Fibroblast of skin of right biceps (primary cell): ENCODE measurements at regions not wholly inside any gene's neighbourhood (a gene's known extent, or its start where the extent isn't known, plus 50 kb on each side); places are given as distances from the start of the nearest gene placed in this dataset.
"Not testable (repeated sequence)": the region's sequence is repeated elsewhere in the genome, so short reads cannot be mapped to it uniquely, and the experiment has no call there.

ENCODE experiments used
- DNase-seq: peaks from one replicate; pipeline ENCODE4 v3.0.0-alpha.2; 2013

DNA sequence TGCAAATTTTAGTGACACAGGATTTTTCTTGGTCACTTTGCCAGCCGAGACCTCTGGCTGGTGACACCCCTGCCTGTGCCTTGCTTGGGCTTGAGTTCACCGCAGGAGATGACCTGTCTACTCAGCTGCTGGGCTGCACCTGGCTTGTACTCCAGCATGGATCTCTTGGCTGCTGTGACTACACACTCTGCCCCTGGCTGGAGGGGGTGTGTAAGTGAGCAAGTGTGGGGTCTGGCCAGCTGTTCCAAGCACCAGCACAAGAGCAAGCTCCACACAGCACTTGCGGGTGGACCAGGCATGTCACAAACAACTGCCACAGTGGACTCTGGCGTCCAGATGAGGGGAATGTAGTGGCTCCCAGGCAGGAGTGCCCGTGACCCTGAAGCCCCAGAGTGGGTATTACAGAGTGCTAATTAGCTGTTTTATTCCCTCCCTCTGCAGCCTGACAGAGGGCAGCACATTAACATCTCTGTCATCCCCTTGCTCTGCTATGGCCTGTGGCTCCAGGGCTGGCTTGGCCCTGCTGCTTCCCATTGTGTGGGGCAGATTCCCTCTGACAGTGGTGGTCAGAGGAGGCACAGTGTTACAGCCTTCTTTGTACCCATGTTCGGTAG is 1387.2 kb downstream of the OLFM4 start:
- no peak for DNase-seq

GRCh38 chr13:54422946-54423345 is 1394.3 kb downstream of the OLFM4 start:
- DNase-seq = not testable (repeated sequence)

GRCh38 chr13:54424344-54424743 is 1395.7 kb downstream of the OLFM4 start:
- DNase-seq = no peak

GRCh38 chr13:54433493-54434206 is 1405.0 kb downstream of the OLFM4 start:
- no peak for DNase-seq

DNA sequence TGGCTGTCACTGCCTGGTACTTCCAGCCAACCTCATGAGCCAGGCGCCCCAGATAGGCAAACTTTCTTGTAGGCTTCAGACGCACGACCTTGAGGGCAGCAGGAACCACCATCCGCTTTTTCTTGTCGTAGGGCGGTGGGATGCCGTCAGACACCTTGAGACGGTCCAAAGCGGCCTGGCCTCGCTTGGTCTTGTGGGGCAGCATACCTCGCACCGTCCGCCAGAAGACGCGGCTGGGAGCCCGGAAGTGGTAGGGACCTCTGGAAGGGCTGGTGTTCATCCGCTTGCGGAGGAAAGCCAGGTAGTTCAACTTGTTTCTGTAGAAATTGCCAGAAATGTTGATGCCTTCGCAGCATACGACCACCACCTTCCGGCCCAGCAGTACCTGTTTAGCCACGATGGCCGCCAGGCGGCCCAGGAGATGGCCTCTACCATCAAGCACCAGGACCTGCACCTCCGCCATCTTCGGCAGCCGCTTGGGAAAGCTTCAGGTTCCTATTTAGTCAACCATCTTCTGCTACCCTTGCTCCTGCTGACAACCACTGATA is 1412.3 kb downstream of the OLFM4 start:
- not testable (repeated sequence) for DNase-seq

GRCh38 chr13:54445453-54445852 is 1416.8 kb downstream of the OLFM4 start:
- no peak for DNase-seq

DNA sequence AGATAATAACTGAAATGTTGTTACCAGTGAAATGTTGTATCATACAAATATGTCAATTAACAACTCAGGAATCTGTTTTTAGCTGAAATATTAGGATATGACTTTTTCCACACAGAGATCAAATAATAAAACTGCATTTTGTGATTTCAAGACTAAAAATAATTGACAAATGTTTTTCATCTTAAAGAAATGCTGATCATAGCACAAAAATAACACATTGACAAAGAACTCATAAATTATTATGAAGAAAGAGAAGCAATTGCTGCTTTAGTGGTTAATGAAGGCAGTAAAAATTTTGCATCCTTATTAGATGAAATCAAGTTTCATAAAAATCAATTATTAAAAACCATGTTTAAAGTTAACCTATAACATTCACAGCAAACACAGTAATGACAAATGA is 1417.3 kb downstream of the OLFM4 start:
- no peak for DNase-seq

DNA sequence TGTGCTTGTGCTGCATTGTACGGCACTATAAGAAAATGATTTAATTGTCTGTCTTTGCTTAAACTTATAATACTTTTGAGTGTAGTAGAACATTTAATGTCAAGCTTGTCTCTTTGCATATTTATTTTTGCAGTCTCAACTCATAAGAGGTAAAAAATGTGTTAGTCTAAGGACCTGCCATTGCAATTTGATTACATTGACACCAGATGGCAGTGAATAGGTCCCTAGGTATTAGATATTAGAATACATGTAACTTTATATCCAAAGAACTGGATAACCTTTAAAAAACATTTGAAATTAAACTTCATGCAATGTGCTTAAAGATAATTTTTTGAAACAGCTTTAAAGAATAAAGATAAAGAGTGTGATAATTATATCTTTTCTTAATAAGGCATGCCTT is 1421.3 kb downstream of the OLFM4 start:
- DNase-seq = no peak

- no peak for DNase-seq
These were observed 1455.6 kb downstream of the OLFM4 start for GRCh38 chr13:54484166-54484565.

- no peak for DNase-seq
These were observed 1458.0 kb downstream of the OLFM4 start for GRCh38 chr13:54486421-54487166.

- no peak for DNase-seq
These were observed 1460.7 kb downstream of the OLFM4 start for GRCh38 chr13:54489359-54489758.

GRCh38 chr13:54492995-54493394 is 1464.4 kb downstream of the OLFM4 start:
- DNase-seq = no peak

GRCh38 chr13:54511366-54511765 is 1482.8 kb downstream of the OLFM4 start:
- DNase-seq = no peak

DNA sequence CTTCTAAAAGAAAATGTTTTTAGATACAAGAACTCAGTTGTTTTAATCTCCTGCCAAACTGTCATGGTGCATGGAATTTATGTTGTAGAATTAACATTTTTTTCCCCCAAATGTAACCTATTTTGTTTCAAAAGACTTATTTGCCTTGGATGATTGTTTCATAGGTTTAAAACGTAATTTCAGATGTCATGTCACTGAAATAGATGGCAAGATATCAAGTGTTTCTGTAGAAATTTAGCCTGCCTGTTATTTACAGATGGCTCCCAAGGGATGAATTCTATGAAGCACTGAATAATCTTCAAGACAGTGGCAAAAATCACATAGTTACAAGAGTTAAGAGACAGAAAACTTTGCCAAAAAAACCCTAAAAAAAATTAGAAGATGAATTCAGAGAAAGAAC is 1484.6 kb downstream of the OLFM4 start:
- no peak for DNase-seq

GRCh38 chr13:54536112-54536511 is 1507.5 kb downstream of the OLFM4 start:
- peak; percentile 4 for DNase-seq

DNA sequence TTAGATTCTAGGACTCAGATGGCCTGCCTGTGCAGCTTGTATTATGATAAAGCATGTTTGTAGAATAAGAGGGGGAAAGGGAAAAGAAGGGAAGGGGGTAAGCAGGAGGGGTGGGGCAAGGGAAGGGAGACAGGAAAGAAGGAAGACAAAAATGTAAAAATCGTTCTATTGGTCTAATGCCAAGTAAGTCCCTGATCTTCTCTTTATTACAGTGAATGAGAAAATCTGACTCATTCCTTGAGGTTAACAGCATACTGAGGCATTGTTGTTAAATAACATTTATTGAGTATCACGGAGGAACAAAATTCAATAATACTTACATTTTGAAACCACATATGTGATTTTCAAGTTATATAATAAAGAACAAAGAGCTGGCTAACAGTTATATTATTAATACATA is 1534.7 kb downstream of the OLFM4 start:
- DNase-seq = no peak

DNA sequence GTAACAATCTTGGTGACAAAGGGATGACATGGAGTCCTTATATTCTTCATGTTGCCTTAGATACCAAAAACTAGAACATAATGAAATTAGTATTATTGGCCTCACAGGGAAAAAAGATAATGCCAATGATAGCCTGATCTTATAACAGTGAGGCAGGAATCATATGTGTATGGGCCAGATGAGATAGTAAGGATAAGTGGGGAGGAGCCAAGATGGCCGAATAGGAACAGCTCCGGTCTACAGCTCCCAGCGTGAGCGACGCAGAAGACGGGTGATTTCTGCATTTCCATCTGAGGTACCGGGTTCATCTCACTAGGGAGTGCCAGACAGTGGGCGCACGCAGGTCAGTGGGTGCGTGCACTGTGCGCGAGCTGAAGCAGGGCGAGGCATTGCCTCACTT is 1543.4 kb downstream of the OLFM4 start:
- DNase-seq = not testable (repeated sequence)

GRCh38 chr13:54573186-54573585 is 1544.6 kb downstream of the OLFM4 start:
- no peak for DNase-seq

GRCh38 chr13:54574791-54575190 is 1546.2 kb downstream of the OLFM4 start:
- no peak for DNase-seq

DNA sequence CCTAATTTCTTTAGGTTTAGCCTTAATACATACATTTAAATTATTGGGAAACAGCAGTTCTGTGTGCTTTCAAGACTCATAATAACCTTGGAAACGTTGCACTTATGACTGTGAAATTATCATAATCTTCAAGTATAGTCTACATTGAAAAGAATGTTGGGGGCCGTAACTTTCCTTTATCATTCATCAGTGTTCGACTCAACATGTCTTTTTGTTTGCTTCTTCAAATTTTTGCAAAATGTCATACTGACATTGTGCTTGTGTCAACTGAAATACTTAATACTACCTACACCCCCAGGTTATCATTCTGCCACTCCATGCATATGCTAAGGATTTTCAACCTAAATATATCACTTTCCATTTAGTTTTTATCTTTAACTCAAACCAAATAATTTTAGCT is 1562.9 kb downstream of the OLFM4 start:
- no peak for DNase-seq

GRCh38 chr13:54592201-54592600 is 1563.6 kb downstream of the OLFM4 start:
- DNase-seq = no peak

DNA sequence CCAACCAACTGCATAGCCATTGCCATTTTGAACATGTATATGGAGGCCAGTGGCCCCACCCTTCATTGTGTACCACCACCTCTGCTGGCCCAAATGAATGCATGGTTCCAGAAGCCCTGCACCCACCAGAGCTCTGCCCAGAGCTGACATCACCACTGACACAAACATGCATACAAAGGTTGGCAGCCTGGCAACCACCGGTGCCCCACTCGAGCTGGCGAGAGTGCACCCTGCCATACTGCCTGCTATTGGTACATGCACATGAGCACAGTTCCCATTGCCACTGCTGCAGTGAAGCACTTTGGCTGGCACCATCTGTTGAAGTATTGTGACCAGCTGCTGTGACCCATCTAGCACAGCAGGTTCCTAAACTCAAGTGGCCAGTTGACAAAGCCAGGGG is 1564.9 kb downstream of the OLFM4 start:
- DNase-seq = no peak

DNA sequence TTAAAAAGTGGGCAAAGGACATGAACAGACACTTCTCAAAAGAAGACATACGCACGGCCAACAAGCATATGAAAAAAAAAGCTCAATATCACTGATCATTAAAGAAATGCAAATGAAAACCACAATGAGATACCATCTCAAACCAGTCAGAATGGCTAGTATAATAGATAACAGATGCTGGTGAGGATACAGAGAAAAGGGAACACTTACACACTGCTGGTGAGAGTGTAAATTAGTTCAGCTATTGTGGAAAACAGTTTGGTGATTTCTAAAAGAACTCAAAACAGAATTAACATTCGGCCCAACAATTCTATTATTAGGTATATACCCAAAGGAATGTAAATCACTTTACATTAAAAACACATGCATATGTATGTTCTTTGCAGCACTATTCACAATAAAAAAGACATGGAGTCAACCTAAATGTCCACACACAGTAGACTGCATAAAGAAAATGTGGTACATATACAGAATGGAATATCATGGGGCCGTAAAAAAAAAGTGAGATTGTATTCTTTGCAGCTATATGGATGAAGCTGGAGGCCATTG is 1569.0 kb downstream of the OLFM4 start:
- no peak for DNase-seq

DNA sequence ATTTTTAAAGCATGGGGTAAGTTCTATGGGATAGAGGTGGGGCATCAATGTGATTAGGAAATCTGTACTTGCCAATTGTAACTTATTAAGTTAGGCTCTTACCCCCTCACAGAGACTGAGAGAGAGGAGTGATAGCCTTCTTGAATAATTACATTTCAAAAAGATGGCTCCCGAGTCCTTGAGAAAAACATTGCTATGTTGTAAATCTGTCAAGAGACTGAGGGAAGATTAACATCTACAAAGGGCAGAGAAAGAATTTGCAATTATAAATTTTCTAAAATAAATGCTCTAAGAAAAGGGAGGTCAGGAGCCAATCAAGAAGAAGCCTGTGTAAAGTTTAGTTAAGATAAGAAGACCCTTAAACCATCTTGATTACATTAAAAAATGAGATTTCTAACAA is 1570.8 kb downstream of the OLFM4 start:
- DNase-seq = no peak
